GM23338 (cell line): ENCODE measurements at regions not wholly inside any gene's neighbourhood (a gene's known extent, or its start where the extent isn't known, plus 50 kb on each side); places are given as distances from the start of the nearest gene placed in this dataset.

Experiments
- EZH2 ChIP-seq: fragments of 200-600 bp; sonication (generic); IDR thresholded peaks from one replicate; pipeline ENCODE4 v1.8.0; 2017; ENCODE audit warnings: antibody characterized with exemption, mild to moderate bottlenecking, low read depth; ENCODE audit not compliant: unreplicated experiment
- JUNB ChIP-seq: IDR thresholded peaks from one replicate; pipeline ENCODE4 v1.6.1; 2016; ENCODE audit warnings: antibody characterized with exemption; ENCODE audit not compliant: unreplicated experiment
- POLR2AphosphoS5 ChIP-seq: IDR thresholded peaks from 2 replicates; pipeline ENCODE4 v1.6.1; 2016; ENCODE audit warnings: antibody characterized with exemption, low read depth
- REST ChIP-seq: IDR thresholded peaks from one replicate; pipeline ENCODE4 v1.6.1; 2018; ENCODE audit warnings: antibody characterized with exemption; ENCODE audit not compliant: unreplicated experiment
- TF ChIP-seq, protein P1 (sequence below), 2 experiments: fragments of 200-600 bp in 1 of 2; sonication (generic) in 1 of 2; conservative IDR thresholded peaks; 2 replicates each; pipeline versions ENCODE4 v1.5.1 to v1.6.1; 2016 to 2017; ENCODE audit warnings: antibody characterized with exemption in 2 of 2, low read depth in 2 of 2, mild to moderate bottlenecking in 2 of 2, moderate library complexity in 1 of 2

DNA sequence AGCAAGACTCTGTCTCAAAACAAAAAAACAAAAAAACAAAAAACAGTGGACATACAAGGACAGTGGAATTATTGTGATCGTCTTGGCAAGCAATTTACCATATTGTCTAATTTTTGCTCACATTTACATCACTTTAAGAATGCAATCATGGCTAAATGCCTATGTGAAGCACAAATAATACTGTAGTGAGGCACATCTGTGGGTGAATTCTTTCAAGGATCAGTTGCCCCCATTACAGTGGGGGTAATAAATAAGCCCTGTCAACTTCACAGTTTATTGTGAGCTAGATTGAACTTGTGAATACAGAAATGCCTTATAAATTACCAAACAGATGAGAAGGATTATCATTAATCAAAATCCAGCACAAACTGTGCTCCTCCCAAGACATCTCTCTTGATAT, 150.2 kb upstream of the PAPPA start:
- TF ChIP-seq, protein P1, sequence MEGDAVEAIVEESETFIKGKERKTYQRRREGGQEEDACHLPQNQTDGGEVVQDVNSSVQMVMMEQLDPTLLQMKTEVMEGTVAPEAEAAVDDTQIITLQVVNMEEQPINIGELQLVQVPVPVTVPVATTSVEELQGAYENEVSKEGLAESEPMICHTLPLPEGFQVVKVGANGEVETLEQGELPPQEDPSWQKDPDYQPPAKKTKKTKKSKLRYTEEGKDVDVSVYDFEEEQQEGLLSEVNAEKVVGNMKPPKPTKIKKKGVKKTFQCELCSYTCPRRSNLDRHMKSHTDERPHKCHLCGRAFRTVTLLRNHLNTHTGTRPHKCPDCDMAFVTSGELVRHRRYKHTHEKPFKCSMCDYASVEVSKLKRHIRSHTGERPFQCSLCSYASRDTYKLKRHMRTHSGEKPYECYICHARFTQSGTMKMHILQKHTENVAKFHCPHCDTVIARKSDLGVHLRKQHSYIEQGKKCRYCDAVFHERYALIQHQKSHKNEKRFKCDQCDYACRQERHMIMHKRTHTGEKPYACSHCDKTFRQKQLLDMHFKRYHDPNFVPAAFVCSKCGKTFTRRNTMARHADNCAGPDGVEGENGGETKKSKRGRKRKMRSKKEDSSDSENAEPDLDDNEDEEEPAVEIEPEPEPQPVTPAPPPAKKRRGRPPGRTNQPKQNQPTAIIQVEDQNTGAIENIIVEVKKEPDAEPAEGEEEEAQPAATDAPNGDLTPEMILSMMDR (conservative IDR thresholded peaks at IDR 0.05; ENCODE audit: low read depth in 2 of 2) = no peak
- TF ChIP-seq EZH2 (no peak), POLR2AphosphoS5 (no peak), JUNB (no peak), REST (no peak)
